Loucy (cell line): ENCODE measurements at regions not wholly inside any gene's neighbourhood (a gene's known extent, or its start where the extent isn't known, plus 50 kb on each side); places are given as distances from the start of the nearest gene placed in this dataset.
"Not testable (repeated sequence)": the region's sequence is repeated elsewhere in the genome, so short reads cannot be mapped to it uniquely, and the experiment has no call there.

ENCODE experiments used
- EZH2phosphoT487 ChIP-seq: fragments of 200-600 bp; IDR thresholded peaks from 2 replicates; pipeline ENCODE4 v1.6.1; 2018; ENCODE audit warnings: antibody characterized with exemption, mild to moderate bottlenecking, moderate library complexity, borderline replicate concordance
- TF ChIP-seq, protein P1 (sequence below): fragments of 200-600 bp; sonication (generic); conservative IDR thresholded peaks from 2 replicates; pipeline ENCODE4 v1.5.1; 2014; ENCODE audit warnings: mild to moderate bottlenecking, antibody characterized with exemption, low read length

DNA sequence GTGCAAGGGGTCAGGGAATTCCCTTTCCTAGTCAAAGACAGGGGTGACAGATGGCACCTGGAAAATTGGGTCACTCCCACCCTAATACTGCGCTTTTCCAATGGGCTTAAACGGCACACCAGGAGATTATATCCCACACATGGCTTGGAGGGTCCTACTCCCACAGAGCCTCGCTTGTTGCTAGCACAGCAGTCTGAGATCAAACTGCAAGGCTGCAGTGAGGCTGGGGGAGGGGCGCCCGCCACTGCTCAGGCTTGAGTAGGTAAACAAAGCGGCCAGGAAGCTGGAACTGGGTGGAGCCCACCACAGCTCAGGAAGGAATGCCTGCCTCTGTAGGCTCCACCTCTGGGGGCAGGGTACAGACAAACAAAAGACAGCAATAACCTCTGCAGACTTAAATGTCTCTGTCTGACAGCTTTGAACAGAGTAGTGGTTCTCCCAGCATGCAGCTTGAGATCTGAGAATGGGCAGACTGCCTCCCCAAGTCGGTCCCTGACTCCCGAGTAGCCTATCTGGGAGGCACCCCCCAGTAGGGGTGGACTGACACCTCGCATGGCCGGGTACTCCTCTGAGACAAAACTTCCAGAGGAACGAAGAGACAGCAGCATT lies 1388.7 kb upstream of the EYS start:
- TF ChIP-seq, protein P1, sequence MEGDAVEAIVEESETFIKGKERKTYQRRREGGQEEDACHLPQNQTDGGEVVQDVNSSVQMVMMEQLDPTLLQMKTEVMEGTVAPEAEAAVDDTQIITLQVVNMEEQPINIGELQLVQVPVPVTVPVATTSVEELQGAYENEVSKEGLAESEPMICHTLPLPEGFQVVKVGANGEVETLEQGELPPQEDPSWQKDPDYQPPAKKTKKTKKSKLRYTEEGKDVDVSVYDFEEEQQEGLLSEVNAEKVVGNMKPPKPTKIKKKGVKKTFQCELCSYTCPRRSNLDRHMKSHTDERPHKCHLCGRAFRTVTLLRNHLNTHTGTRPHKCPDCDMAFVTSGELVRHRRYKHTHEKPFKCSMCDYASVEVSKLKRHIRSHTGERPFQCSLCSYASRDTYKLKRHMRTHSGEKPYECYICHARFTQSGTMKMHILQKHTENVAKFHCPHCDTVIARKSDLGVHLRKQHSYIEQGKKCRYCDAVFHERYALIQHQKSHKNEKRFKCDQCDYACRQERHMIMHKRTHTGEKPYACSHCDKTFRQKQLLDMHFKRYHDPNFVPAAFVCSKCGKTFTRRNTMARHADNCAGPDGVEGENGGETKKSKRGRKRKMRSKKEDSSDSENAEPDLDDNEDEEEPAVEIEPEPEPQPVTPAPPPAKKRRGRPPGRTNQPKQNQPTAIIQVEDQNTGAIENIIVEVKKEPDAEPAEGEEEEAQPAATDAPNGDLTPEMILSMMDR = not testable (repeated sequence)
- not testable (repeated sequence) for TF ChIP-seq EZH2phosphoT487
